ENCODE measurements at regions not wholly inside any gene's neighbourhood (a gene's known extent, or its start where the extent isn't known, plus 50 kb on each side); places are given as distances from the start of the nearest gene placed in this dataset.

DNA sequence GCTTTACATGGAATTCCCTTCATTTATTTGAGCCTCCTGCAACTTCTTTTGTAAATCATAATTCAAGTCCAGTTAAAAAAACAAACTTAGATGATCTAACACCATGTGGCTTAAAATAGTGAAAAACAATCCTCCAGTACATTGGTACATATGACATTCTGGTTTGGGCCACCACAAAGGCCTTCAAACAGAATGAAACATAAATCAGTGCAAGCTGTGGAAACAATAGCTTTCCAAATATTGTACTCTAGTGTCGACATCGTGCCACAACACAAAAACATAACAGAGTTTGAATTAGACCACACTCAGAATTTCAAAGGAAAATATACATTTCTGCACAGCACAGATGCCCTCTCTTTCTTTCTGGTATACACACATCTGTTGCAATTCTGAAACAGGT lies 751.3 kb downstream of the SLC6A15 start:
- Histone ChIP-seq H3K79me2 (ENCODE audit: control insufficient read depth, insufficient read depth, low read length) (no peaks in the 10 kb centered on the region), H3K27me3 (replicated peaks in 1 of 4; ENCODE audit: control extremely low read depth in 1 of 4, control insufficient read depth in 3 of 4, insufficient read depth in 4 of 4, low read length in 3 of 4) (no peaks in the 10 kb centered on the region), H3K36me3 (replicated peaks in 1 of 2; ENCODE audit: control extremely low read depth in 1 of 2, control insufficient read depth in 1 of 2, extremely low read depth in 1 of 2, insufficient read depth in 2 of 2, low read length in 1 of 2) (no peaks in the 10 kb centered on the region), H2AFZ (ENCODE audit: insufficient read depth, low read depth, low read length, poor library complexity, severe bottlenecking) (no peak overlapping the region), H3K4me2 (replicated peaks; ENCODE audit: low read depth, low read length, poor library complexity, severe bottlenecking) (no peak overlapping the region), H3K9me3 (ENCODE audit: control extremely low read depth in 1 of 3, control insufficient read depth in 2 of 3, insufficient read depth in 1 of 3, low read length in 2 of 3) (peaks cover 0 to 2% (median 0%) of the 10 kb centered on the region in 3 donors), H3K4me1 (ENCODE audit: control insufficient read depth in 2 of 2, insufficient read depth in 2 of 2, low read length in 2 of 2) (no peaks in the 10 kb centered on the region), H3K9ac (ENCODE audit: low read length) (no peak overlapping the region), H3K4me3 (ENCODE audit: control extremely low read depth in 1 of 5, extremely low read depth in 1 of 5, insufficient read depth in 1 of 5, low read depth in 2 of 5, low read length in 4 of 5) (no peak overlapping the region), H4K20me1 (ENCODE audit: control insufficient read depth, insufficient read depth, low read length, poor library complexity, severe bottlenecking) (no peaks in the 10 kb centered on the region), H3K27ac (ENCODE audit: low read length in 2 of 2) (no peak overlapping the region)
- no peak for TF ChIP-seq EZH2 (IDR thresholded peaks at IDR 0.05; ENCODE audit: borderline replicate concordance, insufficient read depth, low read depth, low read length, poor library complexity, severe bottlenecking)
- TF ChIP-seq, protein P1, sequence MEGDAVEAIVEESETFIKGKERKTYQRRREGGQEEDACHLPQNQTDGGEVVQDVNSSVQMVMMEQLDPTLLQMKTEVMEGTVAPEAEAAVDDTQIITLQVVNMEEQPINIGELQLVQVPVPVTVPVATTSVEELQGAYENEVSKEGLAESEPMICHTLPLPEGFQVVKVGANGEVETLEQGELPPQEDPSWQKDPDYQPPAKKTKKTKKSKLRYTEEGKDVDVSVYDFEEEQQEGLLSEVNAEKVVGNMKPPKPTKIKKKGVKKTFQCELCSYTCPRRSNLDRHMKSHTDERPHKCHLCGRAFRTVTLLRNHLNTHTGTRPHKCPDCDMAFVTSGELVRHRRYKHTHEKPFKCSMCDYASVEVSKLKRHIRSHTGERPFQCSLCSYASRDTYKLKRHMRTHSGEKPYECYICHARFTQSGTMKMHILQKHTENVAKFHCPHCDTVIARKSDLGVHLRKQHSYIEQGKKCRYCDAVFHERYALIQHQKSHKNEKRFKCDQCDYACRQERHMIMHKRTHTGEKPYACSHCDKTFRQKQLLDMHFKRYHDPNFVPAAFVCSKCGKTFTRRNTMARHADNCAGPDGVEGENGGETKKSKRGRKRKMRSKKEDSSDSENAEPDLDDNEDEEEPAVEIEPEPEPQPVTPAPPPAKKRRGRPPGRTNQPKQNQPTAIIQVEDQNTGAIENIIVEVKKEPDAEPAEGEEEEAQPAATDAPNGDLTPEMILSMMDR (IDR thresholded peaks at IDR 0.05), result no peak
- Mint-ChIP-seq H3K27ac (no peak overlapping the region), H3K27me3 (no peaks in the 10 kb centered on the region), H3K9me3 (ENCODE audit: insufficient read depth) (peaks cover 3% of the 10 kb centered on the region), H3K4me3 (no peak overlapping the region), H3K4me1 (no peaks in the 10 kb centered on the region)
- ChIA-PET CTCF (no interaction called here), POLR2A (no interaction called here)
- intact Hi-C loops (cut with micrococcal nuclease), result no loop called here
- no peak for ATAC-seq (ENCODE audit: low read depth)
- DNase-seq, result no peak
- 54% methylated on average over 2 of the region's 2 CpGs for WGBS (ENCODE audit: insufficient coverage)

DNA sequence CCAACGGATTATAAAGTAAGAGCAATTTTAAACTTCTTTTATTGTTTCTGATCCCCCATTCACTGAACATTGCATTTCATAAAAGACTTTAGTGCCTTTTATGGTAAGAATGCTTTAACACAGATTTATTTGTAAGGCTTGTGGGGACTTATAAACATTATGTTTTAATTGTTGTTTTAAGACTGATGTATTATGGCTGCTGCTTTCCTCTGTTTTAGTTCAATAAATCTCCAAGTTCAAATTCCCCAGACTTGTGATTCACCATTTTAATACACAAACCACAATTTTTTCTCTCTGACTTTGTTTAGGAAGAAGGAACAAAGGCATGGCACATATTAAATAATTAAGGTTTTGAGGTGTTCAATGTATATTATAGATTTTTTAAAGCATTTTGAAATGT lies 753.3 kb downstream of the SLC6A15 start:
- H3K27me3 Mint-ChIP-seq, result no peaks in the 10 kb centered on the region
- no peaks in the 10 kb centered on the region for H3K4me1 Mint-ChIP-seq
- H3K27ac Mint-ChIP-seq, result no peak overlapping the region
- H3K4me3 ChIP-seq (ENCODE audit: control extremely low read depth in 1 of 5, extremely low read depth in 1 of 5, insufficient read depth in 1 of 5, low read depth in 2 of 5, low read length in 4 of 5), result no peak overlapping the region
- no peaks in the 10 kb centered on the region for H3K27me3 ChIP-seq (replicated peaks in 1 of 4; ENCODE audit: control extremely low read depth in 1 of 4, control insufficient read depth in 3 of 4, insufficient read depth in 4 of 4, low read length in 3 of 4)
- WGBS (ENCODE audit: insufficient coverage), result no CpG with 5 or more reads among the region's 1 CpG
- CTCF ChIA-PET, result no interaction called here
- intact Hi-C loops (cut with micrococcal nuclease), result no loop called here
- H3K36me3 ChIP-seq (replicated peaks in 1 of 2; ENCODE audit: control extremely low read depth in 1 of 2, control insufficient read depth in 1 of 2, extremely low read depth in 1 of 2, insufficient read depth in 2 of 2, low read length in 1 of 2), result no peaks in the 10 kb centered on the region
- DNase-seq, result no peak
- no peak overlapping the region for H3K4me3 Mint-ChIP-seq
- no peak overlapping the region for H2AFZ ChIP-seq (ENCODE audit: insufficient read depth, low read depth, low read length, poor library complexity, severe bottlenecking)
- H3K4me1 ChIP-seq (ENCODE audit: control insufficient read depth in 2 of 2, insufficient read depth in 2 of 2, low read length in 2 of 2), result no peaks in the 10 kb centered on the region
- POLR2A ChIA-PET, result no interaction called here
- no peak overlapping the region for H3K9ac ChIP-seq (ENCODE audit: low read length)
- H3K9me3 ChIP-seq (ENCODE audit: control extremely low read depth in 1 of 3, control insufficient read depth in 2 of 3, insufficient read depth in 1 of 3, low read length in 2 of 3), result peaks cover 0 to 9% (median 0%) of the 10 kb centered on the region in 3 donors
- H3K4me2 ChIP-seq (replicated peaks; ENCODE audit: low read depth, low read length, poor library complexity, severe bottlenecking), result no peak overlapping the region
- H3K79me2 ChIP-seq (ENCODE audit: control insufficient read depth, insufficient read depth, low read length), result no peaks in the 10 kb centered on the region
- H3K9me3 Mint-ChIP-seq (ENCODE audit: insufficient read depth), result peaks cover 5% of the 10 kb centered on the region
- no peak overlapping the region for H3K27ac ChIP-seq (ENCODE audit: low read length in 2 of 2)
- no peaks in the 10 kb centered on the region for H4K20me1 ChIP-seq (ENCODE audit: control insufficient read depth, insufficient read depth, low read length, poor library complexity, severe bottlenecking)
- no peak for ATAC-seq (ENCODE audit: low read depth)
- TF ChIP-seq EZH2 (IDR thresholded peaks at IDR 0.05; ENCODE audit: borderline replicate concordance, insufficient read depth, low read depth, low read length, poor library complexity, severe bottlenecking), result no peak
- TF ChIP-seq, protein P1 (IDR thresholded peaks at IDR 0.05), result no peak

Data from B cell (primary cell).